Fibroblast of skin of abdomen (primary cell): ENCODE measurements at regions not wholly inside any gene's neighbourhood (a gene's known extent, or its start where the extent isn't known, plus 50 kb on each side); places are given as distances from the start of the nearest gene placed in this dataset.

Experiments
- DNase-seq: peaks from one replicate; pipeline ENCODE4 v3.0.0-alpha.2; 2013

DNA sequence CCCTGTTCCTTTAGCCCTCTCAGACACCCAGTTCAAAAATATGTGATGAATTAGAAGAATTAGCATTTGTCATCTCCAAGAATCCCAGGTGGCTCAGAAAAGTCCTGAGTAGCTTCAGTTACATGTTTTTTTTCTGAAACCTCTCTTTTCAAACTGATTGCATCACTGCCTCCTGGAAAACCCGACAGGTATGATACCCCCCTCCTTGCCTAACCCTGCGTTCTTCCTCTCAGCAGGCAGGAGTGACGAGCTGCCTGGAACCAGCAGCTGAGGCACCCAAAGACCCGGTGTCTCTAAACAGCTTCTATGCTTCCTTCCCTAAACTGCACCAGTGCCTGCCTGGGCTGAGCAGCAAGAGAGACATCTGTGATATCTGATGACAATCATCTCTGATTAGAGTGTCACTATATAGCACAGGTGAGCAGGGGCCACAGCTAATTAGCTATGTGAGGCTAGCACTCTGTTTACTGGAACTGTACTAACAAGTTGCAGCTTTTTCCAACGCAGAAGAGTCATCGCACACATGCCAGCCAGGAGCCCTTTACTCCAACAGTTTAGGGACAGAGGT is 376.4 kb upstream of the ATP5MC3 start:
- DNase-seq, result no peak

DNA sequence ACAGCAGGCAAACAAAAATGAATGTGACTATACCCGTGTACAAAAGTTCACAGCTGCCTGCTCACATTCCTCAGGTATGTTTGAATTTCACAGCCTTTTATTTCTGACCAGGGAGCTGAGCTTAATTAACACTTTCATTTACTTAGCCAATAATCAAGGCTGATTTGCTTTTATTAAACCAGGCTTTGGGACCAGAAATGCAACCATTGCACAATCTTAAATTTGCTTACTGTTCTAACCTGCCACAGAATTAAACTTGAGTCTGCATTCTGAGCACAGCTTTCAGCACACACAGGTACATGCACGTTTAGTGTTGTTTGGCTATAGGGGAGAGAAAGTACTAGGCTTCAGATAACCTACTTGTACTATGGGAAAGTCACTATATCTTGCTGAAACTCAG is 372.4 kb upstream of the ATP5MC3 start:
- DNase-seq, result no peak

DNA sequence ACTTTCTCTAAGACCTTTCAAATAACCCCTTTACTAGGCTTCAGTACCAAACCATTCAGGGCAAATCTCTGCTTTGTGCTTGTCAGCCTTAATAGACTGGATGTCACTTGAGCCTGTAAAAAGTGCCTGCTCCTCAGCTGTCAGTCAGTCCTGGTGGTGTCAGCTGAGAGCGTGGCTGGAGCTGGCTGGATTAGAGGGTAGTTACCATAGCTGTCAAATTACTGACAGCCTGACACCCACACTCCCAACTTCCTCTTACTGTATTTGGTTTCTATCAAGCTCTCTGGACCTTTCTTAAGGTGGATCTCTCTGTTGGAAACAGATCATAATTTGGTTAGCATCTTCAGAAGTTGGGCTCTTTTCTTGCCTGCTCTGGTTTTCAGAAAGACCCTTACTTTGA is 371.4 kb upstream of the ATP5MC3 start:
- DNase-seq, result no peak

DNA sequence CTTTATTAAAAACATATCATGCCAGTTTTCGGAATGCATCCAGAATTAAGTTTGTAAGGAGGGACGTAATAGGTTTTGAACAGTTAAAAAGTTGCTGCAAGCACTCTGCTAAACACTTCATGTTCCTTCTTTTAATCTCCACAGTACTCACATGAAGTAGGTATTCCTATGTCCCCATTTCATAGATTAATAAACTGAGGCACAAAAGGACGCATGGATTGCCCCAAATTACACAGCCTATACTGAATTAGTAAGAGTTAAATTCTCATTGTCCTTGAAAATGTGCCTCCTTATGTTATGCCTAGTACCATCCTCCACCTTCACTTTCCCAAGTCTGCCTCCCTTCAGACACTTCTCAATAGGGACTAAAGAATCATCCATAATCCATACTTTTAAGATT is 358.9 kb upstream of the ATP5MC3 start:
- DNase-seq, result no peak

DNA sequence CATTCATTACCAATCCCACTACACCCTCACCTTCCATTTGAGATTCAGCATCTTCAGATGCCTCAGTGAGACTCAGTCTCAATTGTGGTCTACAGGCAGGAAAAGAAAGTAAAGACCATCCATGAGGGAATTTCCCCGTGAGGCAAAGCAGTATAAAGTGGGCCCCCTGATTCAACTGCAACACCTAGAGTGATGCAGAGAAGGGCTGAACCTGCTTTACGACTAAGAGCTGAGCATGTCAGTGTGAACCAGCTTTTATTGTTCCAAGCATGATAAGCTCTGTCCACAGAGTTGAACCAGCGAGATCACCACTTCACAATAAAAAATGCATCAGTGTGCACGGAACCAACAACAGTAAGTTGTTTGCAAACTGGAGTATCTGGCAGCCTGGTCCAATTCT is 357.6 kb upstream of the ATP5MC3 start:
- DNase-seq, result no peak

DNA sequence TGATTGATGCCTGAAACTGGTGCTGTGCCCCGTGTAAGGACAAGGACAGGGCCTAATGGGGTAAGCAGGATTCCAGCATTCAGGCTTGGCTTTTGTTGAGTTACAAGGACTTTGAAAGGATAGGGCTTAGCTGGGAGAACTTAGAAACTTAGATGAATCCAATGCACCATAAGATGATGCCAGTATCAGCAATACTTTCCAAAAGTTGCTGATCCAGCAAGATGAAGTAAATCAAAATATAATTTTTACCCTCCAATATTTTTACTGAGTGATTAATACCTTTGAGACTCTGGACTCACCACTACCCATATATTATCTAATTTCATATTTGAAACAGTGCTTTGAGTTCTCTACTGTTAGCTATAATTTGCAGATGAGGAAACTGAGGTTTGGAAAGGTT is 354.5 kb upstream of the ATP5MC3 start:
- DNase-seq, result no peak

DNA sequence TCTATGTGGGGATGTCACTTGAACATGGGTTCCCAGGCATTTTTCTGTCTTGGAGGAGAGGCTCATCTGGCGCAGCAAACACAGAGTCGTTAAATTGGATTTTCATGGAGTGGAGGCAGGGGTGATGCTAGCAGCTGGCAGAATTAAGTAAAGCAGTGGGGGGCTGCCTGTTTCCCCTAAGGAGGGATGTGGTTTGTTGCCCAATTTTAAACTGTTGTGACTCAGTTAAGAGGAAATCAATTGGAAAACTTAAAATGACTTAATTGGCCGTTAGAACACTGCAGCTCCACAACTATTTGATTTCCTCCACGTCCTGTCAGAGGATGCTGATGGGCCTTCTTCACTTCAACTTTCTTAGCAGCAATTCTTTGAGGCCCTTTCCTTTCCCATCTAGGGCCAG is 354.1 kb upstream of the ATP5MC3 start:
- no peak for DNase-seq

DNA sequence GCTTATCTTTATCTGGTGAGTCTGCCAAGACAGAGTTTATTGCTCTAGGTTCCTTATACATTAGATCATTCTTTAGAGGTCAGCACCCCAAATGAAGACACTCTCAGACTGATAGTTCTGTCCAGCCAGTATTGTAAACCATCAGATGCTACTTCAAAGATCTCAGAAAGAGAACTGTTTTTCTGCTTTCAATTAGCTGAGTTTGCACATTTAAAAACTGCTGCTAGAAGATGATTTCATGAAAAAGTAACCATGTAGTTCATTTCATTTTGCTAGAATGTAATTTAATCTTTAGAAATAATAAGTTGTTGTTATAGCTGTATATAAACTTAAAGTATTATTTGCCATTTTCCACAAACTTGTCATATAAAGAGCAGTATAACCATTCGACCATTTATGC is 344.5 kb upstream of the ATP5MC3 start:
- no peak for DNase-seq

DNA sequence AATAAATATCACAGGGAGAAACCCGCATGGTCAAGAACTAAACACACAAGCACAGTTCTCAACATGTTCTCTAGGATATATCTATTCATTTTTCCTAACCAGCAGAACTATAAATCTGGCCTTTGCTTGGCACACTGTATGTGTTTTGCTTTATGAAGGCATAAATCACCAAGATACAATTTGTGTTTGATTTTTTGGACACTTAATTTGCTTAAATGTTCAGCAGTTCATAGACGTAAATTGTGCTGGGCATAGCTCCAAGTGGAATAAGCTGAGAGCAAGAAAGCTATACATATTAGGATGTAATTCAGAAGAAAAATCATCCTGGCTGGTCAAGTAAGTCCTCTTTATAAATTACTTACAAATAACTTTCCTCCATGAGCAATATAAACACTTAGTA is 341.5 kb upstream of the ATP5MC3 start:
- DNase-seq, result no peak

DNA sequence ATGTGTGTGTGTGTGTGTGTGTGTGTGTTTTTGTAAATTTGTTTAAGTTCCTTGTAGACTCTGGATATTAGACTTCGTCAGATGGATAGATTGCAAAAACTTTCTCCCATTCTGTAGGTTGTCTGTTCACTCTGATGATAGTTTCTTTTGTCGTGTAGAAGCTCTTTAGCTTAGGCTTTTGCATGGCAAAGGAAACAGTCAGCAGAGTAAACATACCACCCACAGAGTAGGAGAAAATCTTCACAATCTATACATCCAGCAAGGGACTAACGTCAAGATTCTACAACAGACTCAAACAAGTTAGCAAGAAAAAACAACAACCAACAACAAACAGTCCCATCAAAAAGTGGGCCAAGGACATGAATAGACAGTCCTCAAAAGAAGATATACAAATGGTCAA is 336.7 kb upstream of the ATP5MC3 start:
- DNase-seq, result no peak

DNA sequence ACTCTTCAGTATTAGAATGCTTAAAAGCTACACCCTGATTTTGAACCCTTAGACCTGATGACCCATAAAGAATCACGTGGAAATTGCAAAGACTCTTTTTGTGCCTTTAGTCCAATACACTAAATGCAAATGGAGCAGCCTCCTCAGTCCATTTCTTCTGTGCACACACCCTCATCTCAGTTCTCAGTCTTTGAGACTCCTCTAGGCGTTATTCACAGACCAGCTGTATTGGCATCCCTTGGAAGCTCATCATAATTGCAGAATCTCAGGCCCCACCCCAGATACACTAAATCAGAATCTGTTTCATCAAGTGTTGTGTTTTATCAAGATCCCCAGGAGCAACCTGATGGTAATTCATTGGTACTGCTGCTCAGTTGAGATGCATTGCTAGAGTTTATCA is 335.0 kb upstream of the ATP5MC3 start:
- no peak for DNase-seq

DNA sequence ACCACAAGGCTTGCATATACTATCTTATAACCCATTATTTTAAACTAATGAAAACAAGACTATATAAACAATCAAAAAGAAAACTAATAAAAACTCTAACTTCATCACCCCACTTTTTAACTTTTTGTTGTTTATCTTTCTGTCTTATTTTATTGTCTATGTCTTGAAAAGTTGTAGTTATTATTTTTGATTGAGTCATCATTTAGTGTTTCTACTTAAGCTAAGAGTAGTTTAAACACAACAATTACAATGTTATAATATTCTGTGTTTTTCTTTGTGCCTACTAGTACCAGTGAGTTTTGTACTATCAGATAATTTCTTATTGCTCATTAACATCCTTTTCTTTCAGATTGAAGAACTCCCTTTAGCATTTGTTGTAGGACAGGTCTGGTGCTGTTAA is 318.7 kb upstream of the ATP5MC3 start:
- no peak for DNase-seq

DNA sequence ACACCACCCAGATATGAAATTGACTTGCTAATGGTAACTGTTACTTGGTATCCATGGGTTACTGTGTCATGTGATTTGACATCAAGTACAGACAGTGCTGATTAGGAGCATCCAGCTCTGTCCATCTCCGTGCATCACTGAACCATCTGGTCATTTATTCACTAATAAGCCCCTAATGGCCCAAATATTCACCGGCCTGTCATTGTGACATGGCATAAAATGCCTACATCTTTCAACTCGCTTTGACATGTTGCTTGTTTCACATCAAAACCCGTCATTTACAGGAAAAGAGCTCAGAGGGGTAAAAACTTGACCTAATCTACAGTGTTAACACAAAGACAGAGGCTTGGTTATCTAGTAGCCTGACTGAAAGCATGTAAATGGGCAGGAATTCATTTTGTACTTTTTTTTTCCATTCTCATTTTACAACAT is 308.9 kb upstream of the ATP5MC3 start:
- DNase-seq, result no peak

DNA sequence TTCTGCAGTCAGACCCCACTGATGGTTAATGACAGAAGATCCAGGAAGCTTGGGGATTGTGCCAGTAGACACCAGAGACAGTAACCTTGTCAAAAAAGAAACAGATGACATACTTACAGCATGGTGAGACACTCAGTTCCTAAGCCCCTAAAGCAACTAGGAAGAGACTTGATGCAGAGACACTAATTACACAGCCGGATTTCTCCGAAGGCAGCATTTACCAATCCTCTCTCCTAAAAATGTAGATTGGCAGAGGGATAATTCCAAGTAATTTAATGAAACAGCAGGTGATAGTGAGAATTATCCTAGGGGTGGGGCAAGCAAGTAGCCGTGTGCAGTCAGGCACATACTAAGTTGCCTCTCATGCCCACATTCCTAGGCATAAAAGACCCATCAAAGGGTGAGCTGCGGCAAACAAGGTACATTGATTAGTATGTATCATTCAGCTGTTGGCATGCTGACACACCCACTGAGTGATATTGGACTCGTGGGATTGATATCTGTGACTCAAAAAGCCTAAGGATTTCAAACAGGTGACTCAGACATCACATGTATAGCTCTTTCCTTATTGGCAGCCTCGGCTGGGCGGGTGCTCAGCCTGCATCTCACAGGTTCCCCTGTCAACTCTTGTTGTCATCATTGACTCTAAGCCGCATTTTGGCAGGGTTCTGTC is 296.7 kb upstream of the ATP5MC3 start:
- no peak for DNase-seq

DNA sequence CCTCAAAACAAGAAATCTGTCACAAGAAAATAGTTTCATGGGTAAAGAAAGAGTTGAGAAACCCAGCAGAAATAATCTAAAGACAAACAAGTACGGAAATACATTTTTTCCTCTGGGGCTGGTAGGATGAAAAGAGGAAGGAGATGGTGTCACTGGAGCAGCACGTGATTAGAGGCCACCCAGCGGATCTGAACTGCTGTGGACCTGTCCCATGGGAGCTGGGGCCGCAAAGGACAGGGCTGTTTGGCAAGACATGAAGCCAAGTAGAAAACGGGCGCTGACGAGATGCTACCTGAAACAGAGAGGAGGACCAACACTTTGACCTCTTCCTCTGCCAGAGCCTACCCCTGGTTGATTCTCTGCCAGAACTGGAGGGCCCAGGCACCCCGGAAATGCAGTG is 295.4 kb upstream of the ATP5MC3 start:
- DNase-seq, result no peak

DNA sequence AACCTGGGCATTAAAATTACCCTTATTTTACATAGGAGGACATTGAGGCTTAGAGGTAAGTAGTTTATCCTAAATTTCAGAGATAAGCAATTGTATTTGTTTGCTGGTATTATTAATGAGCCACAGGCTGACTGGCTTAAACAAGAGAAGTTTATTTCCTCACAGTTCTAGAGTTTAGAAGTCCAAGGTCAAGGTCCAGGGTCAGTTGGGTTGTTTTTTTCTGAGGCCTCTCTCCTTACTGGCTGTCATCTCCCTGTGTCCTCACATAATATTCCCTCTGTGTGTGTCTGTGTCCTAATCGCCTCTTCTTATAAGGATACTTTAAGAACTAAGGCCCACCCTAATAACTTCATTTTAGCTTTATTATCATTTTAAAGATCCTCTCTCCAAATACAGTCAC is 294.9 kb upstream of the ATP5MC3 start:
- no peak for DNase-seq

DNA sequence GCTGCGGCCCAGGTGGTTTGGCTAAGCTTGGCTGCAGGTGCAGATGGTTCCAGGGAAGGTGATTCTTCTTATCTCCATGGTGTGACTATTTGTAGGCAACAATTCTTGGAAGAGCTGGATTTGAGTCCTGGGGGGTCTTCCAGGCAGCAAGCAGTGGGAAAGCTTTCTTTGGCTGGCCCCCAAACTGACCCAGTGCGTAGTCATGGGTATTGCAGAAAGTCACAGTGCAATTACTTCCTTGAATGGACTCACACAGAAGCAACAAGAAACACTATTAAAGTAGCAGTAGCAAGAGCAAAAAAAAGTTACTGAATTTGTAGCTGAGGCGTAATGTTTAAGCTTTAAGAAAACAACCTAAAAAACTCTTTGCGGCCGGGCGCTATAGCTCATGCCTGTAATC is 293.6 kb upstream of the ATP5MC3 start:
- DNase-seq, result no peak

DNA sequence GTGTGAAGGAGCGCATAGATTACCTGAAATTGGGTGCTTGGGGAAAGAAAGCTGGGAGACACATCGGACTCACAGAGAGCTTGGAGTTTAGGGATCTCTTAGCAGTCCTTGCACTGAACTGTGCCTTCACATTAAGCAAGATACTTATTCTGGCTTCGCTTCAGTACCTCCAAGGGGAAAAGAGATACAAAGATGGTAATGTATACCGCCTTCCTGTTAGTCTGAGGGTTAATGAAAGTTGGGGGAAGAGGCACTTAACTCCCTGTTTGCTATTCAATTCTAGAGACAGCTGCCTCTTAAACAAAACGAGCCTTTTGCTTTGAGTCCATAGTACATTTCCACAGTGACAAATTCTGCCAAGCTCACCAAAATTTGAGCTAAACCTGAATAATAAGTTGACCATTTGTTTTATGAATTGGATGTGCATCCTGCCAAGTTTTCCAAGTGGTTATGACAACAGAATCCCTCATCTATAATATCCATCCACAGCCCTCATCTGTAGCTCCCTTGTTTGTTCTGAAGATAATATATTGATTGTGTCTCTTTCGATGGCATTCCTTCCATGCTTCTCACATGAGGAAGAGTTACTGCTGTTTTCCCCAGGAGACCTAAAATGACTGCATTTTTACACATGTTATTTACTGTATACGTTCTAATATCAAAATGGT is 287.1 kb upstream of the ATP5MC3 start:
- DNase-seq, result no peak

DNA sequence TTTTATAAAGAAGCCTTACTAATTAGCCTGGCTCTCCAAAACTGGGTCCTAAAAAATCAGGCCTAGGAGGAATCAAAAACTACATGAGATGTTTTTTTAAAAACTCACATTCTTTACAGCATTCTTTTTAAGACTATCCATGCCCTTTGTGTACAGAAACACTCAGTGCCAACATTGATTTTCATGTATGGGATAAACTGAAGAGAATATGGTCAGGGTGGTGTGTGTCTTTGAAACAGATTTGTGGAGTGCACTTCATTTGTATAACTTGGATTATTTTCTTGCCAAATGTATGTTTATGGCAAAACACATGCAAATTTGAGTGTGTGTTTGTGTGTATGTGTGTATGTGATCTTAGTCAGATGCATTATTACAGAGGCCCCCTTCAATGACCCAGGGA is 283.6 kb upstream of the ATP5MC3 start:
- no peak for DNase-seq

DNA sequence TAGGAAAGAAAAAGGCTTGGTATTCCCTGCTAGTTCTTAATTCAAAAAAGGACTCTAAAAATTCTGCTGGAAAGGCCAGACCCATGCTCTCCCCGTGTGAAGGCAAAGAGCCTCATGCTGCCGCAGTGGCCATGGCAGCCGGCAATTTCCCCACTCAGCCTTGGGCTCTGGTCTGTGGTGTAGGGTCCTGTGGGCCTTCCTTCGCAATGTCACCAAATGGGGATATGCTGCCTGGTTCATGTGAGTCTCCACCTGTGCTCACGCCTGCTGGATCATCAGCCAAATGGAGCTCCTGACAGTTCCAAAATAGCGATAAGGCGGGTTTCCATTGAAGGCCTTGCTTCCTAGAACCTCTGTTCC is 282.8 kb upstream of the ATP5MC3 start:
- no peak for DNase-seq

DNA sequence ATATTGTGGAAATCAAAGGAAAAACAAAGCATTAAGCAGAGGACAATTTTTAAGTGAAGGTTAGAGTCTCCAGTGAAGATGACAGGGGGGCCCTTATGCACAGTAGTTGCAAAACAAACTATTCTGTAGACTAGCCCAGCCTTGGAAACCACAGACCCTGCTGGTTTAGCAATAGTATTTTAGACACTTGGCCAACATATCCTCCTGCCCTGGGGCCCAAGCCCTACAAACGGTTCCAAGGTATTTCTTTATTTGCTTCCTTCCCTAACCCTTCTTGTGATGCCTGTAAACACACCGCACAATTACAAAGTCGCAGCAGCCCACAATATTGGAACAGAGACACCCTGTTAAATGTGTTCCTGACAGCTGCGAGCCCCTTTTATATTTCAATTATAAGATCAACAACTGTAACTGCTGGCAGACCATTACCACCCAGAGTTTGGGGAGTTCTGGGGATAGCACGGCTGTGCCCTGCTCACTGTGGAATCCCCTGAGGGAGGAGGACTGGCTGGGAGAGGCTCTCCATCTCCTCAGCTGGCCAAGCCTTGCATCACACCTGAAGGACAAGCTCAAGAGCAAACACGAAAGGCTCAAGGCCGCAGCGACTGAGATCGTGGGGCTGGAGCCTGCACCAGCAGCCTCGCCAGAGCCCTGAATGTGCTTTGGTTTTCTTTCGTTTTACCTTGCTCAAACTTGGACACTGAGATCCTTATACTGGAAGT is 282.2 kb upstream of the ATP5MC3 start:
- no peak for DNase-seq

DNA sequence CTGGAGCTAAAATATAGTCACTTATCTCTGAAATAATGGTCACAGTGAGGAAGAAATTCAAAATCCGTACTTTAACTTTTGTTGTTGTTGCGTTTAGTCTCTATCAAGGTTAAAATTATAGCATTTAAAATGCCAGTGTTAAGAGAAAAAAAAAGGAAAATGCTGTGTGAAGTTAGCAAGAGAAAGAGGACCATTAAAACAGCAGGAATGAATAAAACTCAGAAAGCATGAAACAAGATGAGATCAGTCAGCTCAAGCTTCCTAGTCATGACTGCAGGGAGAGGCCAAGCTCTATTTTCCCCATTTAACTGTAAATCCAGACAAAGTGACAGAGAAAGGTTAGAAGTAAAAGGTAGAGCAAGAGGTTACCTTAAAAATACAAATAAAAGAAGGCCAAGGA is 281.7 kb upstream of the ATP5MC3 start:
- no peak for DNase-seq

DNA sequence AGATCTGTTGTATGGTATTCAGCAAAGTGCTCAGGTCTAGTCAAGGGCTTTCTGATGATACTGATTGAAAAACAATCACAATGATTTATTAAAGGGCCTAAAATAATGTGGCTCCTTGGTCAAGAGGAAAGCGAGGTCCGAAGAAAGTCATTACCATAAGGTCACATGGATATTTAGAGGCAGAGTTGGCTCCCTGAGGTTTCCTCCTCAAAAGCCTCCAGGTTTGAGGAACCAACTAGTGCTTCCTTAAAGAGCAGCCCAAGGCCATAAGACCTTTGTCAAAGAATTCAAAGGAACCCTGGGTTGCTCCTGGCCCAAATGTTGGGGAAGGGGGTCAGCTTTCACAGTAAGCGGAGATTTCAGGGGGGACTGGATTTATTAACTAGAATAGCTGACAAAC is 280.7 kb upstream of the ATP5MC3 start:
- no peak for DNase-seq

DNA sequence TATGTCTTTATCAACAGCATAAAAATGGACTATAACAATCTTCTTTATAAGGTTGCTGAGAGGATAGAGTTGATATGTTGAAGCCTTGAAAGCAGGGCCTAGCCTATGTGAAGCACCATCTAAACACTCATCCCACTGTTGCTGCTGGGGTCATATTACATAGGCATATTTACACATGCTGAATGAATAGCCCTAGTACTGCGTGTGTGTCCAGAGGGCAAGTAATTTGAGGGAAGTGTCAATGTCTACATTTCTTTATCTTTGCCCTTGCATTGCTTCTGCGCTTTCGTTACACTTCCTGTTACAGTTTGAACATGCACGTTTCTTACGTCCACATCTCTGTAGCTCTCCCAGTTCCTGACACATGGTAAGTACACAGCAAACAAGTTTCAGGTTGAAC is 280.3 kb upstream of the ATP5MC3 start:
- DNase-seq, result no peak
